ACHN (cell line): ENCODE measurements at regions not wholly inside any gene's neighbourhood (a gene's known extent, or its start where the extent isn't known, plus 50 kb on each side); places are given as distances from the start of the nearest gene placed in this dataset.

Experiments
- DNase-seq: peaks from one replicate; pipeline ENCODE4 v3.0.0-alpha.2; 2015
- in situ Hi-C: cut with HindIII; loops from 2 replicates; pipeline ENCODE4 v1.10.0; 2017; ENCODE audit warnings: low sequenced_read_pairs, low pct_ligation_motif_present, low pct_unique_long_range_greater_than_20kb

- in situ Hi-C loops, result no loop called here
- DNase-seq, result no peak
These were observed 136.3 kb upstream of the DHRS4 start for GRCh38 chr14:23817164-23817767.

- no peak for DNase-seq
- in situ Hi-C loops, result no loop called here
These were observed 126.3 kb upstream of the DHRS4 start for GRCh38 chr14:23827100-23827892.

- DNase-seq, result no peak
- in situ Hi-C loops, result no loop called here
These were observed 125.6 kb upstream of the DHRS4 start for GRCh38 chr14:23828001-23828400.

- in situ Hi-C loops, result no loop called here
- no peak for DNase-seq
These were observed 125.0 kb upstream of the DHRS4 start for GRCh38 chr14:23828616-23829015.

- DNase-seq, result peak; percentile 93
These were observed 123.7 kb upstream of the DHRS4 start for GRCh38 chr14:23829736-23830471.

GRCh38 chr14:23831596-23831995, 122.0 kb upstream of the DHRS4 start:
- DNase-seq, result no peak
- in situ Hi-C loops, result no loop called here

More at GRCh38 chr14:23829736-23830471, 123.7 kb upstream of the DHRS4 start:
- in situ Hi-C loops, result no loop called here

GRCh38 chr14:23861666-23862065, 91.9 kb upstream of the DHRS4 start:
- in situ Hi-C loops, result no loop called here
- DNase-seq, result no peak

GRCh38 chr14:23862513-23862912, 91.1 kb upstream of the DHRS4 start:
- in situ Hi-C loops, result no loop called here

GRCh38 chr14:23863836-23864235, 89.7 kb upstream of the DHRS4 start:
- in situ Hi-C loops, result no loop called here
- DNase-seq, result no peak

More at GRCh38 chr14:23862513-23862912, 91.1 kb upstream of the DHRS4 start:
- DNase-seq, result no peak

GRCh38 chr14:23864259-23864658, 89.3 kb upstream of the DHRS4 start:
- in situ Hi-C loops, result no loop called here

GRCh38 chr14:23864861-23865260, 88.7 kb upstream of the DHRS4 start:
- DNase-seq, result no peak
- in situ Hi-C loops, result no loop called here

More at GRCh38 chr14:23864259-23864658, 89.3 kb upstream of the DHRS4 start:
- DNase-seq, result no peak

GRCh38 chr14:23865502-23865901, 88.1 kb upstream of the DHRS4 start:
- in situ Hi-C loops, result no loop called here
- DNase-seq, result no peak

- in situ Hi-C loops, result no loop called here
- DNase-seq, result no peak
These were observed 87.3 kb upstream of the DHRS4 start for GRCh38 chr14:23866269-23866668.

GRCh38 chr14:23869078-23869719, 84.4 kb upstream of the DHRS4 start:
- DNase-seq, result no peak
- in situ Hi-C loops, result no loop called here

GRCh38 chr14:23876160-23876750, 77.3 kb upstream of the DHRS4 start:
- no peak for DNase-seq
- in situ Hi-C loops, result no loop called here

GRCh38 chr14:23877111-23877510, 76.5 kb upstream of the DHRS4 start:
- in situ Hi-C loops, result no loop called here
- no peak for DNase-seq

GRCh38 chr14:23877538-23878180, 75.9 kb upstream of the DHRS4 start:
- in situ Hi-C loops, result no loop called here
- DNase-seq, result no peak

GRCh38 chr14:23881282-23881681, 72.3 kb upstream of the DHRS4 start:
- in situ Hi-C loops, result no loop called here
- no peak for DNase-seq
